NB4 (cell line): ENCODE measurements at regions not wholly inside any gene's neighbourhood (a gene's known extent, or its start where the extent isn't known, plus 50 kb on each side); places are given as distances from the start of the nearest gene placed in this dataset.

Experiments used
- DNase-seq: peaks from one replicate; pipeline ENCODE4 v3.0.0; 2010; ENCODE audit warnings: low read depth
- H3K4me3 ChIP-seq: one replicate; pipeline ENCODE4 v1.5.1; 2011; ENCODE audit warnings: mild to moderate bottlenecking, low read depth, low read length, moderate library complexity
- MAX ChIP-seq: IDR thresholded peaks from 2 replicates; pipeline ENCODE4 v1.6.1; 2011; ENCODE audit warnings: low read depth, low read length
- MYC ChIP-seq: IDR thresholded peaks from 2 replicates; pipeline ENCODE4 v1.6.1; 2011; ENCODE audit warnings: low read depth, low read length
- POLR2A ChIP-seq: IDR thresholded peaks from 2 replicates; pipeline ENCODE4 v1.6.1; 2011; ENCODE audit warnings: mild to moderate bottlenecking; ENCODE audit not compliant: insufficient read length; ENCODE audit errors: extremely low read depth
- TF ChIP-seq, protein P1 (sequence below): IDR thresholded peaks from one replicate; pipeline ENCODE4 v1.5.1; 2012; ENCODE audit warnings: low read depth, low read length

DNA sequence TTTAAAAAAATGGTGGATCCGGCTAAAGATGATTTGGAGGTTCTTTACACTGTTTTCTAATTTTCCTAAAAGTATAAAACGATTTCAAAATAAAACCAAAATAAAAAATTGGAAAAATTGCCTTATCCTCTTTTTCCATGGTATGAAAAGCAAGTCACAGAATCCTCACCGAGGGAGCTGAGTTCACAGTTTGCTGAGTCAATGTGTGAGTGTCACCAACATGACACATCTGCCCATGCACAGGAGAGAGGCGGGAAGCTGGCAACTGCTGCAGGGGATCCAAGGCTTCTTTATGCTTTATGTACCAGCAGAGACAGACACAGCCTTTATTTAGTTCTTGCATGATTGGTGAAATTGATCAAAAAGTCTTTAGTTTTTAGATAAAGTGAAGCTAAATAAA, 157.8 kb downstream of the TNFSF13B start:
- no peak overlapping the region for H3K4me3 ChIP-seq
- DNase-seq, result no peak
- TF ChIP-seq POLR2A (no peak), MAX (no peak), MYC (no peak)
- TF ChIP-seq, protein P1, sequence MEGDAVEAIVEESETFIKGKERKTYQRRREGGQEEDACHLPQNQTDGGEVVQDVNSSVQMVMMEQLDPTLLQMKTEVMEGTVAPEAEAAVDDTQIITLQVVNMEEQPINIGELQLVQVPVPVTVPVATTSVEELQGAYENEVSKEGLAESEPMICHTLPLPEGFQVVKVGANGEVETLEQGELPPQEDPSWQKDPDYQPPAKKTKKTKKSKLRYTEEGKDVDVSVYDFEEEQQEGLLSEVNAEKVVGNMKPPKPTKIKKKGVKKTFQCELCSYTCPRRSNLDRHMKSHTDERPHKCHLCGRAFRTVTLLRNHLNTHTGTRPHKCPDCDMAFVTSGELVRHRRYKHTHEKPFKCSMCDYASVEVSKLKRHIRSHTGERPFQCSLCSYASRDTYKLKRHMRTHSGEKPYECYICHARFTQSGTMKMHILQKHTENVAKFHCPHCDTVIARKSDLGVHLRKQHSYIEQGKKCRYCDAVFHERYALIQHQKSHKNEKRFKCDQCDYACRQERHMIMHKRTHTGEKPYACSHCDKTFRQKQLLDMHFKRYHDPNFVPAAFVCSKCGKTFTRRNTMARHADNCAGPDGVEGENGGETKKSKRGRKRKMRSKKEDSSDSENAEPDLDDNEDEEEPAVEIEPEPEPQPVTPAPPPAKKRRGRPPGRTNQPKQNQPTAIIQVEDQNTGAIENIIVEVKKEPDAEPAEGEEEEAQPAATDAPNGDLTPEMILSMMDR, result no peak

DNA sequence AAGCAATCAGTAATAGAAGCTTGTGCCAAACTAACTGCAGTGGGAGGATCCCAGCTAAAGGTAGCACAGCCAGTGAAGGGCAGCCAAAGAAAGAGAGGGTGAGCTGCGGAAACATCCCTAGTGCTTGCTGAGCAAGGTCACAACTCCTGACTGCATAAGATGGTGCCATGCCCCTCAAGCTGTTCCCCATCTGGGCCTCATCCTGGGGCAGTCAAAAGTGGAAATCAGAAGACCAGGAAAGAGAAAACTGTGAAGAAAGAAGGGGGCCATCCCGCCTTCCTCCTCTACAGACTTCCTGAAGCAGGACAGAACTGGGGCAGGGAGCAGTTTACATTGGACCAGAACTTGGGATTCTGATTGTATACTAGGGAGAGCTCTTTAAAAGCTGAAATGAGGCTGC, 159.2 kb downstream of the TNFSF13B start:
- TF ChIP-seq MYC, result no peak
- TF ChIP-seq, protein P1, result no peak
- no peak for DNase-seq
- no peak overlapping the region for H3K4me3 ChIP-seq

DNA sequence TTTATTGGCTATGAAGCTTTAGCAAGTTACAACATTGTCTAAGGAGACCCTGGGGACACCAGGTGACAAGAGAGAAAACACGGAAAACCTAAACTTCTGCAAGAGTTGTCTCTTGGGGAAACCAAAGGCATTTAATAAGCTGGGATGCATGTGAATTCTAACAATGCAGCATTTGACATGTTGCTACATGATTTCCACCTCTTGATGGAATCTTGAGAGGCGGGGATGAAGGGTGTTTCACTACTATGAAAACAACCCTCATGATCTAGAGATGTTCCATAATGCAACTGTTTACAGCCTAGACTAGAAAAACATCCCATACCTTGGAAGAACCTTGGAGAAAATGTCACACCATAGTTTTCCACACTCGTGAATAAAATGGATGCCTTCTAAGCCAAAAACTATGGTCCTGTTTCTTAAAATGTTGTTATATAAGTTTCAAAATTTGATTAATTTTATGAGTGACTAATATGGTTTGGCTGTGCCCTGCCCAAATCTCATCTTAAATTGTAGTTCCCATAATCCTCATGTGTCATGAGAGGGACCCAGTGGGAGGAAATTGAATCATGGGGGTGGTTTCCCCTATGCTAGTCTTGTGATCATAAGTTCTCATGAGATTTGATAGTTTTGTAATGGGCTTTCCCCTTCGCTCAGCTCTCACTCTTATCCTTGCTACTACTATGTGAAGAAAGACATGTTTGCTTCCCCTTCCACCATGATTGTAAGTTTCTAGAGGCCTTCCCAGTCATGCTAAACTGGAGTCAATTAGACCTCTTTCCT, 164.6 kb downstream of the TNFSF13B start:
- TF ChIP-seq, protein P1, result no peak
- TF ChIP-seq MYC, result no peak
- no peak for TF ChIP-seq MAX
- TF ChIP-seq POLR2A, result no peak
- DNase-seq, result no peak
- no peak overlapping the region for H3K4me3 ChIP-seq

- no peak for DNase-seq
- no peak overlapping the region for H3K4me3 ChIP-seq
- TF ChIP-seq MYC (no peak), POLR2A (no peak), MAX (no peak)
- TF ChIP-seq, protein P1, result no peak
Observed at GRCh38 chr13:108435393-108436149, 166.1 kb downstream of the TNFSF13B start.

DNA sequence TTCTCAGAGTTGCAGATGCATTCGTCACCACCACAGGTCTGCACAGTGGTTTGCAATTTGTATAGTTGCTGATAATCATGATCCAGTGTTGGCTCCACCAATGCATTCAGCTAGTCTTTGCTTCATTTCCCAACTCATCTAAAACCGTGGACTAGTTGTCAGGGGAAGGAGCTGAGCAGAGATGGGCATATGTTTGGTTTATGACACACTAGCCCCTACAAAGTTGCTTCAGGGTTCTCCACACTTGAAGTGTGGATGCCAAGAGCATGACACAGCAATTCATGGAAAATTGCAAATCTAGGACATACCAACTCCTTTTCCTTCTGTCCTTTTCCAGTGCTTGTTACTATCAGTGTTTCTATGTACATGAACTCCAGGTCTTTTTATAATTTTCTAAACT, 168.0 kb downstream of the TNFSF13B start:
- H3K4me3 ChIP-seq, result no peak overlapping the region
- TF ChIP-seq POLR2A (no peak), MYC (no peak), MAX (no peak)
- TF ChIP-seq, protein P1, result no peak
- DNase-seq, result no peak
